ENCODE measurements at regions not wholly inside any gene's neighbourhood (a gene's known extent, or its start where the extent isn't known, plus 50 kb on each side); places are given as distances from the start of the nearest gene placed in this dataset.

DNA sequence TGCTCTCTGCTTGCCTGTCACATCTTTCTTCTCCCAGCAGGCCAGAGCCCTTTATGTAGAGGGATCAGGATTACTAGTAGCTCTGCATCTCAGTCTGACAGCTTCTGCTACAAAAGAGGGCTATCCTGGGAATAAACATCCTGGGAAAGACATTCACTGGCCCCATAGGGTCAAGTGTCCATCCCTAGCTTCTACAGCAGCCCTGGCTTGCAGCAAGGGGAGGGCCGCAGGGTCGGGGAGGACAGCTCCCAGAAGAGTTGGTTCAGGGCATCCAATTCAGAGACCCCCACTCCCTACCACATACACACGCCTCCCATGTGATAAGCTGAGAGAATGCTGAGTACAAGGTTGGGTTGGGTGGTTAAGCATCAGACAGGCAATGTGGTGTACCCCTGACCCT is 154.1 kb upstream of the PDE10A start:
- H3K4me3 ChIP-seq (ENCODE audit: control insufficient read depth, low read depth, low read length), result no peak overlapping the region
- TF ChIP-seq CTCF (IDR thresholded peaks at IDR 0.05; ENCODE audit: control insufficient read depth, insufficient read depth, low read depth, low read length, missing control alignments), result no peak
- no peak for DNase-seq (ENCODE audit: low read depth)

- no peak for DNase-seq (ENCODE audit: low read depth)
- no peak for TF ChIP-seq CTCF (IDR thresholded peaks at IDR 0.05; ENCODE audit: control insufficient read depth, insufficient read depth, low read depth, low read length, missing control alignments)
- H3K4me3 ChIP-seq (ENCODE audit: control insufficient read depth, low read depth, low read length), result no peak overlapping the region
Measured at GRCh38 chr6:165814679-165815078, 151.6 kb upstream of the PDE10A start.

GRCh38 chr6:165811512-165811911 is 148.5 kb upstream of the PDE10A start:
- no peak overlapping the region for H3K4me3 ChIP-seq (ENCODE audit: control insufficient read depth, low read depth, low read length)
- DNase-seq (ENCODE audit: low read depth), result no peak
- TF ChIP-seq CTCF (IDR thresholded peaks at IDR 0.05; ENCODE audit: control insufficient read depth, insufficient read depth, low read depth, low read length, missing control alignments), result no peak

DNA sequence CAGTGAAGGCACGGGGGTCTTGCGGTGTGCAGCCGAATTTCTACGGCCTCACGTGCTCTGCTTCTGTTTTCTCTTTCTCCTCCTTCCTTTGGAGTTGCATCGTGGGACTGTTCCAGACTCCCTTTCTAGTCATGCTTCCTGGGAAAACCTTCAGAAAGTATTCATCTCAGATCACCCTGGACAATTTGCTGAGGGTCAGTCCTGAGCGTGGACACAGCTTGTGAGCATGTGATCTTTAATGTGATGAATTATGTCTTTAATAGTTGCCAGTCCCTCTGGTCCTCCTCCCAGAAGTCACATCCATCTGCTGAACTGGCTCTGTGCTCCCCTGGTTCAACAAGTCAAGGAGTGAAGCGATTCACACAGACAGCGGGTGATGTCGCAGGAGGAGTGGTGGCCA is 145.0 kb upstream of the PDE10A start:
- no peak for DNase-seq (ENCODE audit: low read depth)
- TF ChIP-seq CTCF (IDR thresholded peaks at IDR 0.05; ENCODE audit: control insufficient read depth, insufficient read depth, low read depth, low read length, missing control alignments), result no peak
- H3K4me3 ChIP-seq (ENCODE audit: control insufficient read depth, low read depth, low read length), result no peak overlapping the region

DNA sequence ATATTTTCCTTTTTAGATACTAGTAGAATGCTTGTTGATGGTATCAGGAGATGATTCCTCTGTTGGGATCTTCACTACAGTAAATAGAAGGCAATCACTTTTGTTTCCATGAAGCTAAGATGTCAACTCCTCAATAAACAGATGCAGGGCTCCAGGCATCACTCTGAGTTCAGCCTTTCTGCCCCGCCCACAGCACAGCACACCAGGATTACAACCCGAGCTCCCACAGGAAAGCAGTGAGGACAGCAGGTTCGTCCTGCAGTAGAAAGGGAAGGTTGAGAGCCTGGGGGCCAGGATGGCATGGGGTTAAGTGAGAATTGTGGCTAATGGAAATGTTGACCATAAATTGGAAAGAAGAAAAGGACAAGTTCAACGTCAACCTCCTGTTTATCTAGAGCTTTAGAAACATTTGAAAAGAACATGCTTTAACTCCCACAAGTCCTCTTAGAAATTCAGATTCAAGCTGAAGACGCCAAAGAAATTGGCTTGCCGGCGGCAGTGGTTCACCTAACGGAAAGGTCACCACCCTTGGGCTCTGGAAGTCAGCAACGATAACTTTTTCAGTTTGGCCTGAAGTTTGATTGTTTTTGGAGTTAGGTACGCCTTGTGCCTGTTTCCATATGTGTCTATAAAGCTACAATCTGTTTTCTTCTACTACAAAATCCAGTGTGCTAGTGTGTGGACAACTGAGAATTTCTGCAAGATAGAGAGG is 144.4 kb upstream of the PDE10A start:
- no peak overlapping the region for H3K4me3 ChIP-seq (ENCODE audit: control insufficient read depth, low read depth, low read length)
- no peak for DNase-seq (ENCODE audit: low read depth)
- TF ChIP-seq CTCF (IDR thresholded peaks at IDR 0.05; ENCODE audit: control insufficient read depth, insufficient read depth, low read depth, low read length, missing control alignments), result no peak

DNA sequence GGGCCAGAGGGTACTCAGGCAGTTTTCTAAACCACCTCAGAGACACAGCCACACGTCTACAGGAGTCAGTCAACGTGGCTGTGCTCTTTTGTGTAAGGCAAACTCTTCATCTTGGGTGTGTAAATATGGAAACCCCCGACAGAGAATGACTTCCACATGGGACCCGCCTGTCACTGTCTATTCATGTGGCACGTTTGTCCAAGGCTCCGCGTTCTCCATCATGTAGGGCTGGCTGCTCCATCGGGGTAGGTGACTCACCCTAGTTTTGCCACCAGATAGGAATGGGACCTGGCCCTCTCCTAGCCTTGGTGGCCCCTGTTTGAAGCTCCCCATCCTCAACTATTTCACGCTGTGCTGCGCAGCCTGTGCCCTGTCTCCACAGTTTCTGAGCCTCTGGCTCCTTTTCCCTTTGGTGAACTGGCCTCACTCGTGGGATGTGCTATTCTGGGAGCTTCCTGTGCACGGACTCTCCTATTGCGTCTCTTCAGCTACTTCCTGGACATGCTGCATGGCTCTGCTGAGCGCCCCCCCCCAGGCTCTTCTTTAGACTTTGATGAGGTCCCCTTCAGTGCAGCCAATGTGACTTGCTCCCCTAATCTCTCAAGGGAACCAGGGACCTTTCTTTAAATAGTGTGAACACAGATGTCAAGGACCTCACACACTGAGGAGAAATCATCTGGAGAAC is 143.2 kb upstream of the PDE10A start:
- DNase-seq (ENCODE audit: low read depth), result no peak
- H3K4me3 ChIP-seq (ENCODE audit: control insufficient read depth, low read depth, low read length), result no peak overlapping the region
- TF ChIP-seq CTCF (IDR thresholded peaks at IDR 0.05; ENCODE audit: control insufficient read depth, insufficient read depth, low read depth, low read length, missing control alignments), result no peak

Data from AG09309 (cell line).